Trophoblast cell (in vitro differentiated cells and primary cell): ENCODE measurements at regions not wholly inside any gene's neighbourhood (a gene's known extent, or its start where the extent isn't known, plus 50 kb on each side); places are given as distances from the start of the nearest gene placed in this dataset.

Experiments used
- DNase-seq, 2 donors: peaks; one replicate each; pipeline ENCODE4 v3.0.0-alpha.2; 2016
- H2AFZ ChIP-seq: 2 replicates; pipeline ENCODE4 v1.6.1; 2013; ENCODE audit warnings: low read length, moderate library complexity, mild to moderate bottlenecking; ENCODE audit not compliant: insufficient read depth, poor library complexity
- H2AK5ac ChIP-seq: 2 replicates; pipeline ENCODE4 v1.6.1; 2013; ENCODE audit warnings: mild to moderate bottlenecking, low read length
- H2BK120ac ChIP-seq: 2 replicates; pipeline ENCODE4 v1.6.1; 2013; ENCODE audit warnings: low read length, mild to moderate bottlenecking, moderate library complexity; ENCODE audit not compliant: insufficient read depth, poor library complexity
- H2BK12ac ChIP-seq: 2 replicates; pipeline ENCODE4 v1.6.1; 2013; ENCODE audit warnings: mild to moderate bottlenecking, low read length, moderate library complexity
- H2BK5ac ChIP-seq: 2 replicates; pipeline ENCODE4 v1.6.1; 2013; ENCODE audit warnings: low read length, low read depth, moderate library complexity, mild to moderate bottlenecking; ENCODE audit not compliant: poor library complexity
- H3K14ac ChIP-seq: 2 replicates; pipeline ENCODE4 v1.6.1; 2013; ENCODE audit warnings: mild to moderate bottlenecking, low read length
- H3K18ac ChIP-seq: 2 replicates; pipeline ENCODE4 v1.6.1; 2013; ENCODE audit warnings: mild to moderate bottlenecking, low read length
- H3K23ac ChIP-seq: 2 replicates; pipeline ENCODE4 v1.6.1; 2013; ENCODE audit warnings: low read length
- H3K27ac ChIP-seq: 2 replicates; pipeline ENCODE4 v1.5.1; 2013; ENCODE audit warnings: low read depth, mild to moderate bottlenecking, inconsistent platforms, low read length, moderate library complexity
- H3K27me3 ChIP-seq: 2 replicates; pipeline ENCODE4 v1.6.1; 2013; ENCODE audit warnings: inconsistent platforms, mild to moderate bottlenecking, low read length, moderate library complexity; ENCODE audit not compliant: insufficient read depth
- H3K36me3 ChIP-seq, 2 experiments: 1 replicate in 1 of 2; 2 replicates in 1 of 2; pipeline ENCODE4 v1.6.1; 2013; ENCODE audit warnings: low read length in 2 of 2, mild to moderate bottlenecking in 2 of 2, moderate library complexity in 1 of 2; ENCODE audit not compliant: insufficient read depth in 2 of 2, control insufficient read depth in 1 of 2
- H3K4ac ChIP-seq: 2 replicates; pipeline ENCODE4 v1.6.1; 2013; ENCODE audit warnings: low read depth, mild to moderate bottlenecking, low read length, moderate library complexity
- H3K4me1 ChIP-seq, 2 experiments: 1 replicate in 1 of 2; 2 replicates in 1 of 2; pipeline ENCODE4 v1.6.1; 2013; ENCODE audit warnings: low read length in 2 of 2, mild to moderate bottlenecking in 2 of 2, moderate library complexity in 1 of 2; ENCODE audit not compliant: insufficient read depth in 2 of 2, control insufficient read depth in 1 of 2
- H3K4me2 ChIP-seq: 2 replicates; pipeline ENCODE4 v1.6.1; 2013; ENCODE audit warnings: inconsistent platforms, mild to moderate bottlenecking, low read length, moderate library complexity
- H3K4me3 ChIP-seq: 2 replicates; pipeline ENCODE4 v1.5.1; 2013; ENCODE audit warnings: mild to moderate bottlenecking, low read depth, low read length, inconsistent platforms
- H3K79me1 ChIP-seq: one replicate; pipeline ENCODE4 v1.6.1; 2013; ENCODE audit warnings: low read length
- H3K79me2 ChIP-seq: 2 replicates; pipeline ENCODE4 v1.6.1; 2013; ENCODE audit warnings: low read length, mild to moderate bottlenecking; ENCODE audit not compliant: control insufficient read depth, insufficient read depth, poor library complexity
- H3K9ac ChIP-seq: 2 replicates; pipeline ENCODE4 v1.6.1; 2013; ENCODE audit warnings: mild to moderate bottlenecking, low read length
- H3K9me3 ChIP-seq: 2 replicates; pipeline ENCODE4 v1.6.1; 2013; ENCODE audit warnings: low read depth, mild to moderate bottlenecking, control low read depth, inconsistent platforms, low read length; ENCODE audit not compliant: insufficient read depth
- H4K12ac ChIP-seq: 2 replicates; pipeline ENCODE4 v1.6.1; 2013; ENCODE audit warnings: low read depth, mild to moderate bottlenecking, low read length, moderate library complexity
- H4K8ac ChIP-seq: 2 replicates; pipeline ENCODE4 v1.6.1; 2013; ENCODE audit warnings: low read depth, mild to moderate bottlenecking, low read length, moderate library complexity
- H4K91ac ChIP-seq: one replicate; pipeline ENCODE4 v1.6.1; 2013; ENCODE audit warnings: low read depth, mild to moderate bottlenecking, low read length, moderate library complexity
- WGBS: extraction: QIAGEN DNeasy Blood & Tissue Kit; methylation state at CpG from one replicate; pipeline ENCODE4 v1.1.7; 2013; ENCODE audit warnings: missing lambda C conversion rate; ENCODE audit not compliant: insufficient read length, insufficient coverage; ENCODE audit errors: extremely low coverage; 5-methylcytosine and 5-hydroxymethylcytosine counted together

DNA sequence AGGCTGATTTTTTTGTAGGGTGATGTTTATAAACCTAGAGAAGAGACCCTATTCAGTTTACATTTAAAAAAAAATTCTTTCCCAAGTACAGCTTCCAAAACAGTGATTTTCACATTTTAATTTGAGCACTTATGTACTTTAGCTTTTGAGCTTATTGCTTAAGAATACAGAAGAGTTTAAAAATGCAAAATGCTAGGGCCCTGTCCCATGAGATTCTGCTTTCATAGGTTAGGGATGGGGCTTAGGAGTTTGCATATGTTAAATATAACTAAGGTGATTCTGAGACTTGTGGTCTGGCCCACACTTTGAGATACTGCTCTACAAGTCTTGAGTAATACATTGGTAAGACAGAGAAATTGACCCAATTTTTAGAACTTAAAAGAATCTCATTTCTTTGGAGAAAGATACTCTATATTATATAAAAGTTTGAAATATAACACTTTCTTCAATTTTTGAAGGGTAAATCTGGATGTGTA is 137.3 kb upstream of the CWC22 start:
- no peak overlapping the region for H2BK12ac ChIP-seq
- H3K36me3 ChIP-seq, result no peaks in the 10 kb centered on the region
- no peak overlapping the region for H3K9ac ChIP-seq
- H3K79me2 ChIP-seq, result no peaks in the 10 kb centered on the region
- no peaks in the 10 kb centered on the region for H3K27me3 ChIP-seq
- H3K4ac ChIP-seq, result no peak overlapping the region
- H2BK120ac ChIP-seq, result no peak overlapping the region
- no peaks in the 10 kb centered on the region for H3K9me3 ChIP-seq
- H3K18ac ChIP-seq, result no peak overlapping the region
- no peak overlapping the region for H4K8ac ChIP-seq
- H3K27ac ChIP-seq, result no peak overlapping the region
- no peak for DNase-seq
- no peak overlapping the region for H3K14ac ChIP-seq
- no peak overlapping the region for H4K12ac ChIP-seq
- H3K4me1 ChIP-seq, result no peaks in the 10 kb centered on the region
- no peak overlapping the region for H4K91ac ChIP-seq
- no peak overlapping the region for H3K4me3 ChIP-seq
- H2AFZ ChIP-seq, result no peak overlapping the region
- H3K23ac ChIP-seq, result no peak overlapping the region
- no peaks in the 10 kb centered on the region for H3K79me1 ChIP-seq
- H3K4me2 ChIP-seq, result no peak overlapping the region
- H2BK5ac ChIP-seq, result no peak overlapping the region
- H2AK5ac ChIP-seq, result no peak overlapping the region

DNA sequence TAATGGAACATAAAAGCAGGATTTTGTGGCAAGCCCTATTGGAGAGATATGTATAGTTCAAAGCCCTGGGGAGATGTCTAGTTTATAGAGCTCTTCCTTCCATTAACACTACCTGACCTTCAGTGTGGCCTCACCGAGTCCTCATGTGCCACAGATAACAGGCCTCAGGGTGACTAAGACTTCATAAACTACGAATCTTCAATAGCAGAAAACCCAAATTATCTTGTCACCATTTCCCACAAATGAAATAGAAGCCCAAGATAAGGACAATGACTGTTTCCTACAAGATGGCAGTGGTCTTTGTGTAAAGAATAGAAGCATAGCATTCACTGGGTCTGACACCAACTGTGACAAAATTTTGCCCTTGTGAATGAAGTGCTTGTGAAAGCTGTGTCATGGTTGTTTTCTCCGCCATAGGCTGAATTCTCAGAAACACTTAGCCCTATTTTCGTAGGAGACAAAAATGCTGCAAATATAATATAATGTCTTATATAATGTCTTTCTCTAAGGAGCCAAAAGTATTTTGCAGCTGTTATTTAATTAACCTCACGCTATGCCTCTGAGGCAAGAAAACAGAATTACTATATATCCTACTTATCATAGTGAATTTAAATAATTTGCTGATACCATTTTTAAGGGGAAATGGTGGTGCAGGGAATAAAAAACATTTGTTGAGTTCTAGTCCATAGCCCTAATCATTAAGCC is 136.7 kb upstream of the CWC22 start:
- H3K23ac ChIP-seq, result no peak overlapping the region

DNA sequence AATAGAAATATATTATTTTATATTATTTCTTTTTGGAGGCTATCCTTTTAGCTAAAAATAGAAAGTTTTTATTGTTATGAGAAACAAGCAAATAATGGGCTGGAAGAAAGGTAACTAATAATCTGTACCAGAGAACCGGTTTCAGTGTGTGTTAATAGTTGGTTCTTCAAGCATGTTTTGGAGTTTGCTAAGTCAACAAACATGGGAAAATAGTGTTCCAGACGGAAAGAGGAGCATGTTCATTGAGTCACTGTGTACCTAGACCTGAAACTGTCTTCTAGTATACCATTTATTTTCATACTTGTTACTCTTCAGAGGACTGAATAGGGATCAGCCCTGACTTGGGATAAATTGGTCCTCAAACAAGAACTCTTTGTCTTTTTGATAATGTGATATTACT is 134.5 kb upstream of the CWC22 start:
- Histone ChIP-seq H4K8ac (no peak overlapping the region), H3K79me1 (no peaks in the 10 kb centered on the region), H2BK12ac (no peak overlapping the region), H4K12ac (no peak overlapping the region), H3K27ac (no peak overlapping the region), H2AFZ (no peak overlapping the region), H2BK120ac (no peak overlapping the region), H3K4me2 (no peak overlapping the region), H3K79me2 (no peaks in the 10 kb centered on the region), H2BK5ac (no peak overlapping the region), H3K36me3 (no peaks in the 10 kb centered on the region), H2AK5ac (no peak overlapping the region), H3K18ac (no peak overlapping the region), H3K9me3 (no peaks in the 10 kb centered on the region), H3K23ac (no peak overlapping the region), H3K27me3 (no peaks in the 10 kb centered on the region), H3K4ac (no peak overlapping the region), H4K91ac (no peak overlapping the region), H3K9ac (no peak overlapping the region), H3K4me1 (no peaks in the 10 kb centered on the region), H3K4me3 (no peak overlapping the region), H3K14ac (no peak overlapping the region)
- DNase-seq, result no peak
- WGBS, result no CpG with 5 or more reads among the region's 2 CpGs

More for the DNA sequence above, 136.7 kb upstream of the CWC22 start:
- WGBS, result no CpG with 5 or more reads among the region's 5 CpGs
- H2AFZ ChIP-seq, result no peak overlapping the region
- H2BK120ac ChIP-seq, result no peak overlapping the region
- no peak overlapping the region for H3K9ac ChIP-seq
- no peaks in the 10 kb centered on the region for H3K27me3 ChIP-seq
- no peak overlapping the region for H2BK12ac ChIP-seq
- no peak overlapping the region for H3K4ac ChIP-seq
- H2BK5ac ChIP-seq, result no peak overlapping the region
- H3K4me3 ChIP-seq, result no peak overlapping the region
- H3K79me2 ChIP-seq, result no peaks in the 10 kb centered on the region
- H3K36me3 ChIP-seq, result no peaks in the 10 kb centered on the region
- H4K12ac ChIP-seq, result no peak overlapping the region
- H3K79me1 ChIP-seq, result no peaks in the 10 kb centered on the region
- no peak overlapping the region for H3K27ac ChIP-seq
- no peaks in the 10 kb centered on the region for H3K9me3 ChIP-seq
- no peaks in the 10 kb centered on the region for H3K4me1 ChIP-seq
- H3K14ac ChIP-seq, result no peak overlapping the region
- no peak overlapping the region for H3K4me2 ChIP-seq
- H4K91ac ChIP-seq, result no peak overlapping the region
- H4K8ac ChIP-seq, result no peak overlapping the region
- no peak overlapping the region for H2AK5ac ChIP-seq
- no peak overlapping the region for H3K18ac ChIP-seq
- DNase-seq, result no peak

DNA sequence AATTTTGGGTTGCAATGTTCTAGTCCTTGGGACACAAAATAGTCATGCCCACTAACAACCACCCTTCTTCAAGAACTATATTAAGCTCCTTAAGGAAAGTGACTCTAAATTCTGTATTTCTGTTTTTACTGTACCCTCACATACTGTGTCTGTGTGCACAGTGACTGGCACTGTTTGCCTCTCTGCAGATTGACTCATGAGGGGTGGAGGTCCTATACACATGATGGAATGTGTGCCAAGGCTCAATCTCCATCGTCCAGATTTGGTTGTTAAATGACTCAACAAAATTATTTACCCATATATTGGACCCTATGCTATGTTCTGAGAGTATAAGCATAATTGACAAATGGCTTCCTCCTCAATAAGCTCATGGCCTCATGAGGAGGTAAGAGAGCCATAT is 126.6 kb upstream of the CWC22 start:
- no CpG with 5 or more reads among the region's 1 CpG for WGBS
- Histone ChIP-seq H3K4me2 (no peak overlapping the region), H2AFZ (no peak overlapping the region), H3K9me3 (no peaks in the 10 kb centered on the region), H2BK5ac (no peak overlapping the region), H3K79me2 (no peaks in the 10 kb centered on the region), H3K4me1 (no peaks in the 10 kb centered on the region), H2AK5ac (no peak overlapping the region), H3K14ac (no peak overlapping the region), H2BK12ac (no peak overlapping the region), H3K9ac (no peak overlapping the region), H3K4me3 (no peak overlapping the region), H3K23ac (no peak overlapping the region), H2BK120ac (no peak overlapping the region), H4K8ac (no peak overlapping the region), H3K27me3 (no peaks in the 10 kb centered on the region), H3K18ac (no peak overlapping the region), H3K36me3 (no peaks in the 10 kb centered on the region), H4K91ac (no peak overlapping the region), H3K27ac (no peak overlapping the region), H4K12ac (no peak overlapping the region), H3K4ac (no peak overlapping the region), H3K79me1 (no peaks in the 10 kb centered on the region)
- DNase-seq, result no peak
